ENCODE measurements at regions not wholly inside any gene's neighbourhood (a gene's known extent, or its start where the extent isn't known, plus 50 kb on each side); places are given as distances from the start of the nearest gene placed in this dataset.

DNA sequence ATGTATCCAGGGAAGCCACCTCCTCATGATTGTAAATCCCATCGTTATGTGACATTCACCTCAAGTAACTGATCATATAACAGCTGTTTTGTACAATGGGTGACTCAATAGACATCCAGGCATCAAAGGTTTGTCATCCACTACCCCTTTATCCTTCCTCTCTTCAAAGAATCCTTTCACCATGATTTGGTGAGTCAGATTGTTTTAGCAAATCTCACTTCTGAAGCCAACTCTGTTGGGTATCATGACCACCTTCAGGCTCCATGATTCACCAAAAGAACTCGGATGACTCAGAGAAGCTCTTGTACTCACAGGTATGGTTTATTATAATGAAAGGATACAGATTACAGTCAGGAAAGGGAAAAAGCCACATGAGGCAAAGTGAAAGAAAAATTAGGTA lies 132.1 kb downstream of the PWWP3B start:
- intact Hi-C loops (cut with DNase I; ENCODE audit: low total_unique reads) = no loop called here
- no peaks in the 10 kb centered on the region for H3K36me3 ChIP-seq
- no peak overlapping the region for H3K4me3 ChIP-seq
- no peak for DNase-seq
- H3K9me3 ChIP-seq = no peaks in the 10 kb centered on the region
- no peaks in the 10 kb centered on the region for H3K4me1 ChIP-seq
- TF ChIP-seq, protein P1, sequence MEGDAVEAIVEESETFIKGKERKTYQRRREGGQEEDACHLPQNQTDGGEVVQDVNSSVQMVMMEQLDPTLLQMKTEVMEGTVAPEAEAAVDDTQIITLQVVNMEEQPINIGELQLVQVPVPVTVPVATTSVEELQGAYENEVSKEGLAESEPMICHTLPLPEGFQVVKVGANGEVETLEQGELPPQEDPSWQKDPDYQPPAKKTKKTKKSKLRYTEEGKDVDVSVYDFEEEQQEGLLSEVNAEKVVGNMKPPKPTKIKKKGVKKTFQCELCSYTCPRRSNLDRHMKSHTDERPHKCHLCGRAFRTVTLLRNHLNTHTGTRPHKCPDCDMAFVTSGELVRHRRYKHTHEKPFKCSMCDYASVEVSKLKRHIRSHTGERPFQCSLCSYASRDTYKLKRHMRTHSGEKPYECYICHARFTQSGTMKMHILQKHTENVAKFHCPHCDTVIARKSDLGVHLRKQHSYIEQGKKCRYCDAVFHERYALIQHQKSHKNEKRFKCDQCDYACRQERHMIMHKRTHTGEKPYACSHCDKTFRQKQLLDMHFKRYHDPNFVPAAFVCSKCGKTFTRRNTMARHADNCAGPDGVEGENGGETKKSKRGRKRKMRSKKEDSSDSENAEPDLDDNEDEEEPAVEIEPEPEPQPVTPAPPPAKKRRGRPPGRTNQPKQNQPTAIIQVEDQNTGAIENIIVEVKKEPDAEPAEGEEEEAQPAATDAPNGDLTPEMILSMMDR (IDR thresholded peaks at IDR 0.05) = no peak
- H3K27ac ChIP-seq = no peak overlapping the region
- H3K27me3 ChIP-seq = no peaks in the 10 kb centered on the region

DNA sequence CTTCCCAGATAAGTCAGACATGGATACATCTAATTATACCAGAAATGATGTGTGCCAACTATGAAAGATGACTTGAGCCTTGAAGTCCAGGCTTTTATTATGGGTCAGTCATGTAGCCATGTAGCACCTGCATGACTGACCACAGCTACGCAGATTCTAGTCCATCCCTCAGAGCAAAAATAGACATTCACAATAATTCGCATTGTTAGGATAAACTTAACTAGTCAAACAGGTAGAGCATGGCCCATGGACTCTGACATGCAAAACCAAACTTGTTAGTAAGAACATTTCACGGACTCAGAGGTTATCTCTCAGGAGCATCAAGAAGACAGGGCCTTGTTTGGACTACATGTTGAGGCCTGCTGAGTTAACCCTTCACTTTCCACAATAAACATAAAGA lies 132.6 kb downstream of the PWWP3B start:
- Histone ChIP-seq H3K4me3 (no peak overlapping the region), H3K4me1 (no peaks in the 10 kb centered on the region), H3K36me3 (no peaks in the 10 kb centered on the region), H3K27ac (no peak overlapping the region), H3K27me3 (no peaks in the 10 kb centered on the region), H3K9me3 (no peaks in the 10 kb centered on the region)
- DNase-seq = no peak
- intact Hi-C loops (cut with DNase I; ENCODE audit: low total_unique reads) = no loop called here
- TF ChIP-seq, protein P1 (IDR thresholded peaks at IDR 0.05) = no peak

DNA sequence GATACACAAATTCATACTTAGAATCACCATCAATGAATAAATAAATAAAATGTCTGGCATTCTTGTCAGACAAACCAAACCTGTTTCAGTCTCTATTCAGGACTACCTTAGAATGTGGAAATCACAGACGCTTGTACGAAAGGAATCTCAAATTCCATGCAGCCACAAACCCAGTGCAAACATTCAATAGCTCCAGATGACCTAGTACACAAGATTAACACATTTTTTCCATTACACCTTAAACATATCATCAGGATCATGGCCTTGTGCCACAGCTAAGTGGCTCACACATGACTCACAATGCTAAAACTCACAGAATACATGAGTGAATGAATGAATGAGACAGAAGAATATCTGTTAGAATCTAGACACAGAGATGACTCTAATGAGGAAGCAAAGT lies 134.2 kb downstream of the PWWP3B start:
- Histone ChIP-seq H3K4me3 (no peak overlapping the region), H3K9me3 (no peaks in the 10 kb centered on the region), H3K27ac (no peak overlapping the region), H3K27me3 (no peaks in the 10 kb centered on the region), H3K4me1 (no peaks in the 10 kb centered on the region), H3K36me3 (no peaks in the 10 kb centered on the region)
- DNase-seq = no peak
- TF ChIP-seq, protein P1 (IDR thresholded peaks at IDR 0.05) = no peak
- intact Hi-C loops (cut with DNase I; ENCODE audit: low total_unique reads) = no loop called here

DNA sequence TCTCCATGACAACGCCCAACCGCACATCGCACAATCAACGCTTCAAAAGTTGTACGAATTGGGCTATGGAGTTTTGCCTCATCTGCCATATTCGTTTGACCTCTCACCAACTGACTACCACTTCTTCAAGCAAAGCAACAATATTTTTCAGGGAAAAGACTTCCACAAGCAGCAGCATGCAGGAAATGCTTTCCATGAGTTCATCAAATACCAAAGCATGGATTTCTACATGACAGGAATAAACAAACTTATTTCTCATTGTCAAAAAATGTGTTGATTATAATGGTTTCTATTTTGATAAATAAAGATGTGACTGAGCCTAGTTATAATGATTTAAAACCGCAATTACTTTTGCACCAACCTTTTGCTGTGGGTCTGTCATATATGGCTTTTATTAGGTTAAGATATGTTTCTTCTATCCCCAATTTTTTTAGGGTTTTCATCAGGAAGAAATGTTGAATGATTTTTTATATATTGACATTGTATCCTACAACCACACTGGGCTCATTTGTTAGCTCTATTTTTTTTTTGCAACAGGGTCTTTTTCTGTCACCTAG lies 138.4 kb downstream of the PWWP3B start:
- no peaks in the 10 kb centered on the region for H3K36me3 ChIP-seq
- H3K9me3 ChIP-seq = no peaks in the 10 kb centered on the region
- H3K27me3 ChIP-seq = no peaks in the 10 kb centered on the region
- DNase-seq = no peak
- H3K4me1 ChIP-seq = no peaks in the 10 kb centered on the region
- H3K4me3 ChIP-seq = no peak overlapping the region
- intact Hi-C loops (cut with DNase I; ENCODE audit: low total_unique reads) = no loop called here
- H3K27ac ChIP-seq = no peak overlapping the region
- TF ChIP-seq, protein P1 (IDR thresholded peaks at IDR 0.05) = no peak

DNA sequence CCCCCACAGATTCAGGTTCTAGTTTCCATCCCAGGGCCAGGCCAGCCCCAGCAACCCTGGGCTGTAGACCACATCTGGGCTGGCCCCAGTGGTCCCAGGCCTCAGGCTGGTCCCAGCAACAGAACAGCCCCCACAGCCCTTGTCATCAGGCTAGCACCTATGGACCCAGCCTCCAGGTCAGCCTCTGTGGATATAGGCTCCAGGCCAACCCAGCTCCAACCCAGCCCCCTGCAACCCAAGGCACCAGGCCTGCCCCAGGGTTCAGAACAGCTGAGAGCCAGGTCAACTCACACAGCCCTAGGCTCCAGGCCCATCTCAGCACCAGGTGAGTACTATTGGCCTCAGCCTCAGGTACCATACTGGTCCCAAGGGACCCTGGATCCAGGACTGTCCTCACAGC lies 155.3 kb downstream of the PWWP3B start:
- TF ChIP-seq, protein P1 (IDR thresholded peaks at IDR 0.05) = no peak
- Histone ChIP-seq H3K27me3 (no peaks in the 10 kb centered on the region), H3K4me1 (no peaks in the 10 kb centered on the region), H3K27ac (no peak overlapping the region), H3K36me3 (no peaks in the 10 kb centered on the region), H3K4me3 (no peak overlapping the region), H3K9me3 (no peaks in the 10 kb centered on the region)
- intact Hi-C loops (cut with DNase I; ENCODE audit: low total_unique reads) = no loop called here
- no peak for DNase-seq

DNA sequence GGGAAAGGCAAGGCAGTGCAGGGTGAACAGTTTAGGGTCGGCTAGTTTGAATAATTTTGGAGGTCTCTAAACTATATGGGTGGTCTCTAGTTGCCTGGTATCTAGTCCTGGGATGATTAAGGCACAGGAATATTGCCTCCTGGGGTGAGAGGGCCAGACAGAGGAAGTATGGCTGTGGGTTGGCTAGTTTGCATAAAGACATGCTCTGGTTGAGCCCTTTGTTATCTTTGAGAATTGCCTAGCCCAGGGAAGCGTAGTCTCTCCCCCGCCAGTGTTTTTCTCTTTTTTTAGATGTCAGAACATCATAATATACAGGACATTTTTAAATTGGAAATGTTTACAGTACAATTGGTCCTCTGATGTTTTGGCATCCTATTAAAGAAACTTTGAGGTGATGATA lies 163.5 kb downstream of the PWWP3B start:
- H3K4me1 ChIP-seq = no peaks in the 10 kb centered on the region
- H3K36me3 ChIP-seq = no peaks in the 10 kb centered on the region
- H3K27ac ChIP-seq = no peak overlapping the region
- TF ChIP-seq, protein P1 (IDR thresholded peaks at IDR 0.05) = no peak
- no peak for DNase-seq
- H3K27me3 ChIP-seq = no peaks in the 10 kb centered on the region
- no peak overlapping the region for H3K4me3 ChIP-seq
- intact Hi-C loops (cut with DNase I; ENCODE audit: low total_unique reads) = no loop called here
- H3K9me3 ChIP-seq = no peaks in the 10 kb centered on the region

Measured in tibial artery (tissue), 4 donors.